ENCODE measurements at regions not wholly inside any gene's neighbourhood (a gene's known extent, or its start where the extent isn't known, plus 50 kb on each side); places are given as distances from the start of the nearest gene placed in this dataset.

DNA sequence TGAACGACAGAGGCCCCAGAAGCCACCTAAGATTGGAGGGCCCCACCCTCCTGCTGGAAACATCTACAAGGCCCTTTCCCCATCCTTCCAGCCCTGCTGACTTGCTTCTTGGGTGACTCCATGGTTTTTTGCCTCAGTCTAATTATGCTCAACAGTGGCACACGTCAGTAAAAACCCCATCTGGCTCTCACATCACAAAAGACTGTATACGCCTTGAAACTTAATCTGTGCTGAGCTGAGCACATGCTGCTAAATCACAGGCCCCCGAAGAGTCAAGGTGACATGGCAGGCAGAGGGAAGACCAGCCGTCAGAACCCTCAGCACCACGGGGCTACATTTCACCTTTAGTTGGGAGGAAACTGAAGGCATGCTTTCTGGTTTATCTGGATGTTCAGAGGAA lies 323.1 kb downstream of the CDH26 start:
- TF ChIP-seq CTCF (IDR thresholded peaks at IDR 0.05) (no peak), POLR2AphosphoS5 (IDR thresholded peaks at IDR 0.05; ENCODE audit: low read depth, low read length) (no peak), REST (IDR thresholded peaks at IDR 0.05; ENCODE audit: insufficient read depth in 1 of 2, low read depth in 2 of 2, low read length in 1 of 2) (no peak), SIN3A (IDR thresholded peaks at IDR 0.05; ENCODE audit: borderline replicate concordance, insufficient read depth, low read depth, low read length) (no peak)

All from Panc1 (cell line).